Nephron progenitor cell (in vitro differentiated cells): ENCODE measurements at regions not wholly inside any gene's neighbourhood (a gene's known extent, or its start where the extent isn't known, plus 50 kb on each side); places are given as distances from the start of the nearest gene placed in this dataset.

Experiments
- DNase-seq: peaks from one replicate; pipeline ENCODE4 v3.0.0; 2021
- H3K27ac Mint-ChIP-seq: 2 replicates; pipeline ENCODE4 v1.8.0; 2021; ENCODE audit warnings: mild to moderate bottlenecking, moderate library complexity, mixed read lengths
- H3K27me3 Mint-ChIP-seq: 2 replicates; pipeline ENCODE4 v1.8.0; 2021; ENCODE audit warnings: mild to moderate bottlenecking, low read depth, mixed read lengths; ENCODE audit not compliant: poor library complexity
- H3K36me3 Mint-ChIP-seq: 2 replicates; pipeline ENCODE4 v1.8.0; 2021; ENCODE audit warnings: low read depth, mixed read lengths
- H3K4me1 Mint-ChIP-seq: 2 replicates; pipeline ENCODE4 v1.8.0; 2021; ENCODE audit warnings: mixed read lengths
- H3K4me3 Mint-ChIP-seq: 2 replicates; pipeline ENCODE4 v1.8.0; 2021; ENCODE audit warnings: mild to moderate bottlenecking, moderate library complexity, mixed read lengths
- H3K9me3 Mint-ChIP-seq: 2 replicates; pipeline ENCODE4 v1.8.0; 2021; ENCODE audit warnings: mild to moderate bottlenecking, moderate library complexity, mixed read lengths
- CTCF ChIP-seq: fragments of 200-600 bp; sonication (generic); IDR thresholded peaks from 2 replicates; pipeline ENCODE4 v1.5.0; 2021; ENCODE audit warnings: antibody characterized with exemption

GRCh38 chr12:75807494-75807893 lies 224.1 kb downstream of the PHLDA1 start:
- peaks cover 30% of the 10 kb centered on the region for H3K4me1 Mint-ChIP-seq
- peaks cover 27% of the 10 kb centered on the region for H3K36me3 Mint-ChIP-seq
- H3K9me3 Mint-ChIP-seq = peaks cover 31% of the 10 kb centered on the region

GRCh38 chr12:75805905-75806304 lies 225.7 kb downstream of the PHLDA1 start:
- DNase-seq = no peak
- Mint-ChIP-seq H3K27me3 (peaks cover 3% of the 10 kb centered on the region), H3K27ac (no peak overlapping the region), H3K4me3 (no peak overlapping the region), H3K9me3 (peaks cover 31% of the 10 kb centered on the region), H3K36me3 (peaks cover 33% of the 10 kb centered on the region), H3K4me1 (peaks cover 16% of the 10 kb centered on the region)
- no peak for TF ChIP-seq CTCF

More at GRCh38 chr12:75807494-75807893, 224.1 kb downstream of the PHLDA1 start:
- Mint-ChIP-seq H3K27me3 (no peaks in the 10 kb centered on the region), H3K27ac (no peak overlapping the region), H3K4me3 (no peak overlapping the region)
- no peak for DNase-seq
- TF ChIP-seq CTCF = no peak

- Mint-ChIP-seq H3K36me3 (peaks cover 33% of the 10 kb centered on the region), H3K27me3 (peaks cover 3% of the 10 kb centered on the region), H3K4me3 (no peak overlapping the region), H3K9me3 (peaks cover 31% of the 10 kb centered on the region), H3K27ac (no peak overlapping the region), H3K4me1 (peaks cover 10% of the 10 kb centered on the region)
- no peak for TF ChIP-seq CTCF
- DNase-seq = no peak
Measured at GRCh38 chr12:75805320-75805719, 226.3 kb downstream of the PHLDA1 start.

GRCh38 chr12:75798136-75798926 lies 233.2 kb downstream of the PHLDA1 start:
- Mint-ChIP-seq H3K9me3 (no peaks in the 10 kb centered on the region), H3K4me1 (no peaks in the 10 kb centered on the region), H3K27me3 (peaks cover 7% of the 10 kb centered on the region), H3K36me3 (peaks cover 6% of the 10 kb centered on the region), H3K4me3 (no peak overlapping the region), H3K27ac (peak overlapping the region; percentile 13)
- TF ChIP-seq CTCF = no peak
- no peak for DNase-seq

- no peak overlapping the region for H3K27ac Mint-ChIP-seq
- H3K9me3 Mint-ChIP-seq = no peaks in the 10 kb centered on the region
- no peak overlapping the region for H3K4me3 Mint-ChIP-seq
- no peaks in the 10 kb centered on the region for H3K36me3 Mint-ChIP-seq
- peaks cover 3% of the 10 kb centered on the region for H3K27me3 Mint-ChIP-seq
- no peak for TF ChIP-seq CTCF
- H3K4me1 Mint-ChIP-seq = no peaks in the 10 kb centered on the region
- DNase-seq = no peak
Measured at GRCh38 chr12:75795125-75795524, 236.5 kb downstream of the PHLDA1 start.

GRCh38 chr12:75792687-75793086 lies 238.9 kb downstream of the PHLDA1 start:
- H3K36me3 Mint-ChIP-seq = no peaks in the 10 kb centered on the region
- no peak overlapping the region for H3K4me3 Mint-ChIP-seq
- no peaks in the 10 kb centered on the region for H3K9me3 Mint-ChIP-seq
- peaks cover 3% of the 10 kb centered on the region for H3K27me3 Mint-ChIP-seq
- DNase-seq = no peak
- TF ChIP-seq CTCF = no peak
- H3K27ac Mint-ChIP-seq = no peak overlapping the region
- H3K4me1 Mint-ChIP-seq = no peaks in the 10 kb centered on the region
